ENCODE measurements at regions not wholly inside any gene's neighbourhood (a gene's known extent, or its start where the extent isn't known, plus 50 kb on each side); places are given as distances from the start of the nearest gene placed in this dataset.

- TF ChIP-seq CTCF (IDR thresholded peaks at IDR 0.05) (no peak), MAZ (IDR thresholded peaks at IDR 0.05; ENCODE audit: borderline replicate concordance, low read depth, low read length) (no peak), REST (IDR thresholded peaks at IDR 0.05) (no peak), RAD21 (conservative IDR thresholded peaks at IDR 0.05 in 1 of 2, IDR thresholded peaks at IDR 0.05 in 1 of 2) (no peak), EP300 (IDR thresholded peaks at IDR 0.05) (no peak), E2F6 (IDR thresholded peaks at IDR 0.05; ENCODE audit: borderline replicate concordance, low read depth) (no peak), ESRRA (IDR thresholded peaks at IDR 0.05; ENCODE audit: borderline replicate concordance, low read length) (no peak), POLR2AphosphoS2 (conservative IDR thresholded peaks at IDR 0.05; ENCODE audit: low read length) (no peak), HDAC2 (IDR thresholded peaks at IDR 0.05) (no peak), EHF (CRISPR knock-in tag; IDR thresholded peaks at IDR 0.05) (no peak), BHLHE40 (IDR thresholded peaks at IDR 0.05; ENCODE audit: low read depth, low read length) (no peak), FOSL2 (IDR thresholded peaks at IDR 0.05) (no peak), FOSL2 (CRISPR knock-in tag; IDR thresholded peaks at IDR 0.05) (no peak), MYC (IDR thresholded peaks at IDR 0.05; ENCODE audit: borderline replicate concordance, low read length) (no peak)
Measured at GRCh38 chr21:35686156-35686555, 374.2 kb downstream of the SETD4 start.

Measured in A549 (cell line).